ENCODE measurements at regions not wholly inside any gene's neighbourhood (a gene's known extent, or its start where the extent isn't known, plus 50 kb on each side); places are given as distances from the start of the nearest gene placed in this dataset.

DNA sequence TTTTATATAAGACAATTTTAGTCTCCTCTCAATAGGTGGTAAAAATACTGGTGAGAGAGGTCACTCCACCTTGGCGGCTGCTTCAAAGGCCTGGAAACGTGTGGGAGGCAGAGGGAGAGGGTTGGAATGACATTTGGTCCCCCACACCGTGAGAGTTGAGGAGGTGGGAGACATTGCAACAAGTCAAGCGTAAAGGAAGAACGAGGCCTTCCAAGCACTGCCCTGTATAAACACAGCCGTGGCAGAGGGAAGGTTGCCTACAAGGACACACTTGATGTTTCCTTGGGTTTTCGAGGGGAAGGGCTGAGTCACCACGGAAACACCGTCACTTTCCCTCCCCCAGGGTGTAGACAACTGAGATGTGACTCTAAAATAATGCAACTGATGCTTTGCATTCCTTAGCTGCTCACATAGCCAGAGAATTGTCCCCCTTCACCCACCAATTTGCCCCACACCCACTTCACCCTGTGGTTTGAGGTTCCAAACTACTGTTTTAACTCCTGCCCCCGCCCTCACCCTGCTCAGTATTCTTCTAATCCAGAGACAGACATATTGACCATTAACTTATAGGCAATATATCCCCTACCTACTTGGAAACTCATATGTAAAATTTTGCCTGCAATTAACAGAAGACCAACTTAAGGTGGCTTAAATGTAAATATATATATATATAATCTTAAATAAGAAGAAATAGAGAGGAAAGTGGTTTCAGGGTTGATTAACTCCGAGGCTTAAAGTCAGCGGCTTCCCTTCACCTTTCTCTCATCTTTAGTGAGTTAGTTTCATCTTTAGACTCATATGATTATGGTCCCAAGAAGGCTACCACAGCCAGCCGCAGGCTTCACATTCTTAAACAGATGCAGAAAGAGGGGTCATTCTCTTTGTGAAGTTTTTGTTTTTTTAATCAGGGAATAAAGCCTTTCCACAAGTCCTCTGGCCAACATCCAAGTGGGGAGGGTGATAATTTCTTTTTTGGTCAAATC, 54.1 kb upstream of the BDNF start:
- H2AFZ ChIP-seq (ENCODE audit: low read length): no peak overlapping the region; the same call in 1 of the 2 replicates
- no peaks in the 10 kb centered on the region; the same call in 1 of the 2 replicates for H3K23me2 ChIP-seq (ENCODE audit: low read depth, low read length)
- FAIRE-seq: no peak
- no peak overlapping the region for H2BK120ac ChIP-seq (replicated peaks; ENCODE audit: low read depth, low read length)
- no peaks in the 10 kb centered on the region for H3K79me1 ChIP-seq (ENCODE audit: low read depth, low read length)
- no peak overlapping the region for H3K14ac ChIP-seq (ENCODE audit: insufficient read length)
- no peaks in the 10 kb centered on the region; a peak in 1 of 8 replicates for H3K36me3 ChIP-seq (ENCODE audit: control insufficient read depth in 2 of 4, insufficient read depth in 4 of 4, low read length in 3 of 4)
- H3K23ac ChIP-seq (ENCODE audit: insufficient read length): no peak overlapping the region
- DNase-seq (ENCODE audit: low read depth in 1 of 2, low spot score in 2 of 2): no peak
- no peak overlapping the region for H4K5ac ChIP-seq (ENCODE audit: insufficient read length, low read depth, low read length)
- H3K4ac ChIP-seq (replicated peaks; ENCODE audit: insufficient read length, low read depth, low read length): no peak overlapping the region
- no peak overlapping the region for H3K27ac ChIP-seq (ENCODE audit: low read depth, low read length)
- H2BK12ac ChIP-seq (ENCODE audit: low read depth, low read length): no peak overlapping the region
- H4K8ac ChIP-seq (ENCODE audit: extremely low read depth, insufficient read depth, low read length): no peak overlapping the region
- no peak overlapping the region for H4K91ac ChIP-seq (replicated peaks; ENCODE audit: insufficient read length, low read length)
- no peak overlapping the region for H3K4me3 ChIP-seq (ENCODE audit: extremely low read depth in 1 of 4, insufficient read depth in 2 of 4, low read depth in 3 of 4, low read length in 4 of 4)
- no peaks in the 10 kb centered on the region for H3K9me3 ChIP-seq (ENCODE audit: insufficient read depth in 2 of 2, low read depth in 1 of 2, low read length in 1 of 2)
- H3K27me3 ChIP-seq (replicated peaks in 1 of 4; ENCODE audit: control insufficient read depth in 3 of 4, extremely low read depth in 1 of 4, insufficient read depth in 3 of 4, low read length in 3 of 4): no peaks in the 10 kb centered on the region
- no peaks in the 10 kb centered on the region for H3K79me2 ChIP-seq (ENCODE audit: control insufficient read depth in 1 of 2, insufficient read depth in 2 of 2, low read length in 2 of 2)
- 81% methylated on average over 13 of the region's 13 CpGs; no CpG with 5 or more reads in 1 of the 2 experiments for WGBS, 2 experiments (ENCODE audit: extremely low coverage in 1 of 2, insufficient coverage in 1 of 2, insufficient read length in 1 of 2, insufficient replicate concordance in 2 of 2, low coverage in 1 of 2, low lambda C conversion rate in 2 of 2, missing lambda C conversion rate in 1 of 2)
- ChIA-PET CTCF (ENCODE audit: partially characterized antibody) (no interaction called here), POLR2A (ENCODE audit: partially characterized antibody) (interaction anchor here (0.7 kb wide), 1 partner anchor 9 kb away, joined by 5 read pairs; no protein-coding TSS in a partner anchor)
- no peaks in the 10 kb centered on the region for H4K20me1 ChIP-seq (replicated peaks in 1 of 2; ENCODE audit: control insufficient read depth in 1 of 2, insufficient read depth in 2 of 2, low read length in 2 of 2)
- no peak overlapping the region for H3K9ac ChIP-seq (replicated peaks in 1 of 4; ENCODE audit: extremely low read depth in 1 of 4, low read depth in 3 of 4, low read length in 3 of 4)
- no peak overlapping the region for H2BK20ac ChIP-seq (ENCODE audit: low read length)
- no peak overlapping the region for H2BK15ac ChIP-seq (ENCODE audit: low read length)
- H2BK5ac ChIP-seq (ENCODE audit: low read depth, low read length): no peak overlapping the region
- H3K4me1 ChIP-seq (replicated peaks in 1 of 4; ENCODE audit: control insufficient read depth in 3 of 4, insufficient read depth in 4 of 4, low read length in 3 of 4): no peaks in the 10 kb centered on the region
- H3K18ac ChIP-seq (ENCODE audit: extremely low read depth, low read length): no peak overlapping the region
- no peak overlapping the region for H3K56ac ChIP-seq (replicated peaks; ENCODE audit: insufficient read length, low read depth, low read length)
- H3K4me2 ChIP-seq (ENCODE audit: insufficient read depth in 1 of 2, low read depth in 2 of 2, low read length in 2 of 2): no peak overlapping the region
- no peak overlapping the region for H2AK5ac ChIP-seq (ENCODE audit: low read depth, low read length)
- TF ChIP-seq POLR2AphosphoS5 (IDR thresholded peaks at IDR 0.05; ENCODE audit: low read depth, low read length) (no peak), CHD2 (IDR thresholded peaks at IDR 0.05; ENCODE audit: low read length) (no peak), BRCA1 (IDR thresholded peaks at IDR 0.05; ENCODE audit: low read depth, low read length) (no peak), SAP30 (IDR thresholded peaks at IDR 0.05; ENCODE audit: insufficient read depth, insufficient replicate concordance, low read length) (no peak), NANOG (IDR thresholded peaks at IDR 0.05; ENCODE audit: insufficient read depth, low read depth, low read length, poor library complexity, severe bottlenecking) (no peak), BACH1 (IDR thresholded peaks at IDR 0.05; ENCODE audit: low read length) (no peak), SIX5 (IDR thresholded peaks at IDR 0.05; ENCODE audit: low read depth, low read length) (no peak), RXRA (IDR thresholded peaks at IDR 0.05; ENCODE audit: insufficient read depth, low read depth, low read length) (no peak), EP300 (IDR thresholded peaks at IDR 0.05; ENCODE audit: borderline replicate concordance in 1 of 2, low read depth in 2 of 2, low read length in 2 of 2) (no peak), JUN (IDR thresholded peaks at IDR 0.05; ENCODE audit: low read depth, low read length) (no peak), CREB1 (IDR thresholded peaks at IDR 0.05) (no peak)
